ENCODE measurements at regions not wholly inside any gene's neighbourhood (a gene's known extent, or its start where the extent isn't known, plus 50 kb on each side); places are given as distances from the start of the nearest gene placed in this dataset.
"Not testable (repeated sequence)": the region's sequence is repeated elsewhere in the genome, so short reads cannot be mapped to it uniquely, and the experiment has no call there.

DNA sequence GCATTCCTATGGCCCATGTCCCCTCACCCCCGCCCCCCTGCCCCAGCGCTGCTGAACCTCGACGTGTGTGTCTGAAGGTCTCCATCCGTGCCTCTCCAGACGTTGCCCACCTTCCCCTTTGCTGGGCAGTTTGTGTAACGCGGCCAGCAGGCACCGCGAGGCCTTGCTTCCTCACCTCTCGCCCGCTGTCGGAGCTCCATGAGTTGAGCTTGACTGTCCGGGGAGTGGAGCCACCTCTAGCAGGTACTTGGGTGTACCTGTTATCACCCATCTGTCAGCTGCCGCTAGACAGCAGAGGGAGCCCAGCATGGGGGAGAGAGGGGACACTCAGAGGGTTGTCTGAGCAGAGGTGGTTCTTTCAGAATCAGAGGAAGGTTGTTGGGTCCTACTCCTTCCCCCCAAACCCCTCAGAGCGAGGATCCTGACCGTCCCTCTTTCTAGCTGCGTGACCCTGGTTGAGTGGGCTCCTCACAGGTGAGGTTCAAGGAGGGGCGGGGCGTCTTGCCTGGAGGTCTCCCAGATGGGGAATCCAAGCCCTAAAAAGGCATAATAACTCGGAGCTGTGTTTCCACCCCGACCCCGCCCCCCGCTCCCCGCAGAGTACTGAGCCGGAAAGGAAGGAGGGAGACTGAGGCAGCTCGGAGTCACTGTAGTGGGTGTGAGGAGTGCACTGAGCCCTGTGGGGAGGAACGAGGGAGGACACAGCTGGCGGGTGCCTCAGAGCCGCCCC is 184.7 kb downstream of the C9orf50 start:
- H3K36me3 ChIP-seq (ENCODE audit: insufficient read depth, low read length): no peaks in the 10 kb centered on the region
- peaks cover 11% of the 10 kb centered on the region for H3K4me1 ChIP-seq (ENCODE audit: insufficient read depth, low read length)
- H3K9me3 ChIP-seq (ENCODE audit: insufficient read depth, low read depth, low read length): no peaks in the 10 kb centered on the region; the same call in 1 of the 2 replicates
- peaks cover 60% of the 10 kb centered on the region for H3K27me3 ChIP-seq (ENCODE audit: insufficient read depth, low read length)
- peak overlapping the region; percentile 37 for H3K4me3 ChIP-seq (ENCODE audit: low read length)
- H3K27ac ChIP-seq (ENCODE audit: low read depth, low read length): no peak overlapping the region
- H3K9ac ChIP-seq (ENCODE audit: low read depth, low read length): no peak overlapping the region
- WGBS: 41% methylated on average over 30 of the region's 30 CpGs

DNA sequence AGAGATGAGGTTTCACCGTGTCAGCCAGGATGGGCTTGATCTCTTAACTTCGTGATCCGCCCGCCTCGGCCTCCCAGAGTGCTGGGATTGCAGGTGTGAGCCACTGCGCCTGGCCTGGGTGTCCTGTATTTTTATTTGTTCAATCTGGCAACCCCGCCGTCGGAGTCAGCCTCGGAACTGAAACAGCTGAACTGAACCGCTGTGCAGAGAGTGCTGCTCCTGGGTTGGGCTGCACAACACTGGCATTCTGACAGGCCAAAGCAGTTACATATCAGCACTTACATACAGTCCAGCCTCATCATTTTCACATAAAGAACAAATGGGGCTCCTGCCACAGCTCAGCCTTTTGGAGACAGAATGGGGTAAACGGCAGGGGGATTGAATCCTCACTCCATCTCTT is 185.6 kb downstream of the C9orf50 start:
- Histone ChIP-seq H3K9ac (ENCODE audit: low read depth, low read length) (no peak overlapping the region), H3K27me3 (ENCODE audit: insufficient read depth, low read length) (peaks cover 52% of the 10 kb centered on the region), H3K27ac (ENCODE audit: low read depth, low read length) (no peak overlapping the region), H3K4me1 (ENCODE audit: insufficient read depth, low read length) (peaks cover 11% of the 10 kb centered on the region), H3K4me3 (ENCODE audit: low read length) (no peak overlapping the region), H3K36me3 (ENCODE audit: insufficient read depth, low read length) (no peaks in the 10 kb centered on the region), H3K9me3 (ENCODE audit: insufficient read depth, low read depth, low read length) (no peaks in the 10 kb centered on the region; the same call in 1 of the 2 replicates)
- 92% methylated on average over 12 of the region's 12 CpGs for WGBS

- Histone ChIP-seq H3K27me3 (ENCODE audit: insufficient read depth, low read length) (peaks cover 44% of the 10 kb centered on the region), H3K4me3 (ENCODE audit: low read length) (no peak overlapping the region), H3K9ac (ENCODE audit: low read depth, low read length) (no peak overlapping the region), H3K27ac (ENCODE audit: low read depth, low read length) (no peak overlapping the region), H3K4me1 (ENCODE audit: insufficient read depth, low read length) (peaks cover 16% of the 10 kb centered on the region), H3K9me3 (ENCODE audit: insufficient read depth, low read depth, low read length) (no peaks in the 10 kb centered on the region; the same call in 1 of the 2 replicates), H3K36me3 (ENCODE audit: insufficient read depth, low read length) (no peaks in the 10 kb centered on the region)
- WGBS: 83% methylated on average over 2 of the region's 2 CpGs
These were observed 186.7 kb downstream of the C9orf50 start for GRCh38 chr9:129434187-129434586.

DNA sequence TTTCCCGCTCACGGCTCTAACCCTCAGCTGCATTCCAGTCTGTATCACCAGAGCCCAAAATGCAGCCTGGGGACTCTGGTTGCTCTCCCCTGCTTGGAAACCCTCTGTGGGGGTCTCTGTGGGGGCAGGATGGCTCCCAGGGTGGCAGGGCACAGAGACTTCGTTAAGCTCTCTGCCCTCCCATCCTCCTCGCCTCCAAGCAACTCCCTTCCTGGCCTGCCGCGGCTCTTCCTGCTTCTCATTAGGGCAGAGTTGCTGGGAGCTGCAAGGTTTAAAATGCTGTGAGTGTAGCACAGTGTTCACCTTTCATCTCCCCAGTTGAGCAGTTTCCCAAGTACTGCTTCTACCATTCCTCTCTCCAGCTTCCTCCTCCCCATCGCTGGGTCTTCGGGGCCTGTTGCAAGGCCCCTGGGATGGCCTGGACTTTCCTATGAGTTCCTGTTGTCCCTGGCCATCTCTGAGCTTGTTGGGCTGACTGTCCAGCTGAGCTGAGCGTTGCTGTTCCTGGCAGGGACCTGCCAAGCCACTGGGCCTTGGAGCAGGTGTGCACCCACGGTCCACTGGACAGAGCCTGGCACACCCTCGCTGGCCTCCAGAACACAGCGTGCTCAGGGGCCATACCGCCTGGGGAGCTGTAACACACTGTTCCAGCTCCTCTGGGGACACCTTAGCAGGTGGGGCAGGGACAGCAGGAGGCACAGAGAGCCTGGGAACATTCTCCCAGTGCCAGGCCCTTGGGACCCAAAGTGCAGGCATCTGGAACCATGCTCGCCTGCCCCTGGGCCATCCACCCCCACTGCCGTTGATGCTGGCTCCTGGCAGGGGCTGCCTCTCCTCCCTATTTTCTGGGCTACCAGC is 188.4 kb downstream of the C9orf50 start:
- H3K4me3 ChIP-seq (ENCODE audit: low read length): no peak overlapping the region
- no peaks in the 10 kb centered on the region for H3K9me3 ChIP-seq (ENCODE audit: insufficient read depth, low read depth, low read length)
- H3K9ac ChIP-seq (ENCODE audit: low read depth, low read length): no peak overlapping the region
- H3K27me3 ChIP-seq (ENCODE audit: insufficient read depth, low read length): peaks cover 28% of the 10 kb centered on the region
- peaks cover 11% of the 10 kb centered on the region for H3K4me1 ChIP-seq (ENCODE audit: insufficient read depth, low read length)
- no peak overlapping the region for H3K27ac ChIP-seq (ENCODE audit: low read depth, low read length)
- 69% methylated on average over 15 of the region's 15 CpGs for WGBS
- H3K36me3 ChIP-seq (ENCODE audit: insufficient read depth, low read length): no peaks in the 10 kb centered on the region

- Histone ChIP-seq H3K9me3 (ENCODE audit: insufficient read depth, low read depth, low read length) (no peaks in the 10 kb centered on the region), H3K27ac (ENCODE audit: low read depth, low read length) (no peak overlapping the region), H3K9ac (ENCODE audit: low read depth, low read length) (no peak overlapping the region), H3K4me3 (ENCODE audit: low read length) (no peak overlapping the region), H3K4me1 (ENCODE audit: insufficient read depth, low read length) (0 out of 2 replicates have a peak, but pooled peaks cover 5% of the 10 kb centered on the region), H3K27me3 (ENCODE audit: insufficient read depth, low read length) (peaks cover 13% of the 10 kb centered on the region), H3K36me3 (ENCODE audit: insufficient read depth, low read length) (no peaks in the 10 kb centered on the region)
- WGBS: 88% methylated on average over 18 of the region's 18 CpGs
These were observed 189.8 kb downstream of the C9orf50 start for GRCh38 chr9:129430940-129431643.

GRCh38 chr9:129428864-129429577 is 191.9 kb downstream of the C9orf50 start:
- no peak overlapping the region for H3K4me3 ChIP-seq (ENCODE audit: low read length)
- H3K9ac ChIP-seq (ENCODE audit: low read depth, low read length): no peak overlapping the region
- no peaks in the 10 kb centered on the region for H3K36me3 ChIP-seq (ENCODE audit: insufficient read depth, low read length)
- H3K9me3 ChIP-seq (ENCODE audit: insufficient read depth, low read depth, low read length): no peaks in the 10 kb centered on the region
- H3K4me1 ChIP-seq (ENCODE audit: insufficient read depth, low read length): 0 out of 2 replicates have a peak, but pooled peaks cover 5% of the 10 kb centered on the region
- H3K27ac ChIP-seq (ENCODE audit: low read depth, low read length): no peak overlapping the region
- H3K27me3 ChIP-seq (ENCODE audit: insufficient read depth, low read length): peaks cover 5% of the 10 kb centered on the region; the same call in 1 of the 2 replicates
- 87% methylated on average over 9 of the region's 9 CpGs for WGBS

- Histone ChIP-seq H3K4me1 (ENCODE audit: insufficient read depth, low read length) (0 out of 2 replicates have a peak, but pooled peaks cover 5% of the 10 kb centered on the region), H3K9me3 (ENCODE audit: insufficient read depth, low read depth, low read length) (no peaks in the 10 kb centered on the region), H3K36me3 (ENCODE audit: insufficient read depth, low read length) (no peaks in the 10 kb centered on the region), H3K27me3 (ENCODE audit: insufficient read depth, low read length) (peaks cover 3% of the 10 kb centered on the region; the same call in 1 of the 2 replicates), H3K4me3 (ENCODE audit: low read length) (no peak overlapping the region), H3K27ac (ENCODE audit: low read depth, low read length) (no peak overlapping the region), H3K9ac (ENCODE audit: low read depth, low read length) (no peak overlapping the region)
- 83% methylated on average over 9 of the region's 9 CpGs for WGBS
These were observed 193.8 kb downstream of the C9orf50 start for GRCh38 chr9:129427149-129427548.

GRCh38 chr9:129423755-129424154 is 197.1 kb downstream of the C9orf50 start:
- H3K36me3 ChIP-seq (ENCODE audit: insufficient read depth, low read length); H3K9ac ChIP-seq (ENCODE audit: low read depth, low read length); H3K27me3 ChIP-seq (ENCODE audit: insufficient read depth, low read length); H3K9me3 ChIP-seq (ENCODE audit: insufficient read depth, low read depth, low read length); H3K4me3 ChIP-seq (ENCODE audit: low read length); H3K4me1 ChIP-seq (ENCODE audit: insufficient read depth, low read length); H3K27ac ChIP-seq (ENCODE audit: low read depth, low read length): not testable (repeated sequence)
- 94% methylated on average over 8 of the region's 8 CpGs for WGBS

DNA sequence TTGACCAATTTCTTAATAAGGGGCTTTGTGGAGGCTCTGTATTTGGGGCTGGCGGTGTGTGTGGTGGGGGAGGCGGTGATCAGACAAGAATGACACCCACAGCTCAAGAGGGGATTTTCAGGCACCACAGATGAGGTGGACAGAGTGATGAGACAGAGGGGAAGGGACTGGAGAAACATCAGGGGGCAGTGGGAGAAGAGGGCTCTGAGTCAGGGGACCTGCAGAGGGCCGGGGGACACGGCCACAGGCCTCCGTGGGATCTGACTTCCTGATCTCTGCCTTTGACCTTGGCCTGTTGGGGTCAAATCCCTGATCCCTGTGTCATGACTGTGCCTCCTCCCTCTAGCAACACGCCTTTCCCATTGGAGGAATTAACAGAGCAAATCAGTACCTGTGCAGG is 197.7 kb downstream of the C9orf50 start:
- no peaks in the 10 kb centered on the region for H3K36me3 ChIP-seq (ENCODE audit: insufficient read depth, low read length)
- no peaks in the 10 kb centered on the region for H3K9me3 ChIP-seq (ENCODE audit: insufficient read depth, low read depth, low read length)
- H3K4me3 ChIP-seq (ENCODE audit: low read length): no peak overlapping the region
- H3K9ac ChIP-seq (ENCODE audit: low read depth, low read length): no peak overlapping the region
- 83% methylated on average over 6 of the region's 6 CpGs for whole genome bisulfite sequencing
- H3K4me1 ChIP-seq (ENCODE audit: insufficient read depth, low read length): no peaks in the 10 kb centered on the region
- no peaks in the 10 kb centered on the region for H3K27me3 ChIP-seq (ENCODE audit: insufficient read depth, low read length)
- no peak overlapping the region for H3K27ac ChIP-seq (ENCODE audit: low read depth, low read length)

DNA sequence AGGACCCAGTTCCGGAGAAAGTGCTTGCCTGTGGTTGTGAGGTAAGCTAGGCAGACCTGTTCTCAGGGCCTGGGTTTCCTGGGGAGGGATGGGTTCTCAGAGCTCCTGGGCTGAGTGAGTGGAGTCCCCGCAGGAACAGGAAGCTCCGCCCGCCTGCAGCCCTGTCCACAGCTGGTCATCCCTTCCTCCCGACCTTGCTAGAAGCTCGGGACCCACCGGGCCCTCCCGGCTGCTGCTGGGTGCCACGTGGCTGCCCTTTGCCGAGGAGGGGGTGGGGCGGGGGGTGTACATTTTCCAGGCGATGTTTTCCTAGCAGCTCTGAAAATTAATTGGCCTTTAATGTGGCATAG is 198.1 kb downstream of the C9orf50 start:
- 78% methylated on average over 12 of the region's 12 CpGs for WGBS
- Histone ChIP-seq H3K27ac (ENCODE audit: low read depth, low read length) (no peak overlapping the region), H3K27me3 (ENCODE audit: insufficient read depth, low read length) (no peaks in the 10 kb centered on the region), H3K4me1 (ENCODE audit: insufficient read depth, low read length) (no peaks in the 10 kb centered on the region), H3K9ac (ENCODE audit: low read depth, low read length) (no peak overlapping the region), H3K4me3 (ENCODE audit: low read length) (no peak overlapping the region), H3K9me3 (ENCODE audit: insufficient read depth, low read depth, low read length) (no peaks in the 10 kb centered on the region), H3K36me3 (ENCODE audit: insufficient read depth, low read length) (no peaks in the 10 kb centered on the region)
